SW480 (cell line): ENCODE measurements at regions not wholly inside any gene's neighbourhood (a gene's known extent, or its start where the extent isn't known, plus 50 kb on each side); places are given as distances from the start of the nearest gene placed in this dataset.
A peak's percentile ranks its signal among the peaks of the same experiment; 100 is the strongest.

Experiments
- DNase-seq: peaks from one replicate; pipeline ENCODE4 v3.0.0-alpha.2; 2016; ENCODE audit warnings: low spot score

GRCh38 chr2:238581126-238581525, 154.4 kb downstream of the ASB1 start:
- DNase-seq: no peak

DNA sequence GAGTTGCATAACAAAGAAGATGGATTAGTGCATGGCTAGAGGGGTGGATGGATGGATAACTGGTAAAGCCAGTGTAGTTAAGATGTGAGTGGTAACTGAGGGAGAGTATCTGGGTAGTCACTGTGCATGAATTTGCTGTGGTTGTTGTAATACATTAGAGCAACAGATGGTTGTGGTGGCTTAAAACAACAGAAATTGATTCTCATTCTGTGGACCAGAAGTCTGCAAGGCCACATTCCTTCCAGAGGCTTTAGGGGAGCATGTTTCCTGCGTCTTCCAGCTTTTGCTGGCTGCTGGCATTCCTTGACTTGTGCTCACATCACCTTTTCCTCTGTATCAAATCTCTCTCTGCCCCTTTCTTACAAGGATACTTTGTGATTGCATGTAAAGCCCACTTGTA, 155.4 kb downstream of the ASB1 start:
- DNase-seq: no peak

DNA sequence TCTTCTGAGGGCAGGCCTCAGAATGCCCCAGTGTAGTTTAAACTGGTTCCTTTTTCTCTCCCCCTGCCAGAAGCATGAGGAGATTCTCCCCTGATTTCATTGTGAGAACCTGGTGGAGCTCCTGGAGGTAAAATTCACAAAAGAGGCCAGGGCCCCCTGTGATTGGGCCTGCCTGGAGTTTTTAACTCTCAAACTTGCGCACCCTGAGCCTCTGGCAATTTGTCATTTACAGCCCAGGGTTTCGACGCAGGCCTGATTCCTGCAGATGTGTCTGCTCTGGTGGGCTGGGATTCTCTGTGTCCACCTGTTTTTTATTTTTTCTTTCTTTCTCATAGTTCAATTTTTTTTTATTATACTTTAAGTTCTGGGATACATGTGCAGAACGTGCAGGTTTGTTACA, 157.9 kb downstream of the ASB1 start:
- no peak for DNase-seq

DNA sequence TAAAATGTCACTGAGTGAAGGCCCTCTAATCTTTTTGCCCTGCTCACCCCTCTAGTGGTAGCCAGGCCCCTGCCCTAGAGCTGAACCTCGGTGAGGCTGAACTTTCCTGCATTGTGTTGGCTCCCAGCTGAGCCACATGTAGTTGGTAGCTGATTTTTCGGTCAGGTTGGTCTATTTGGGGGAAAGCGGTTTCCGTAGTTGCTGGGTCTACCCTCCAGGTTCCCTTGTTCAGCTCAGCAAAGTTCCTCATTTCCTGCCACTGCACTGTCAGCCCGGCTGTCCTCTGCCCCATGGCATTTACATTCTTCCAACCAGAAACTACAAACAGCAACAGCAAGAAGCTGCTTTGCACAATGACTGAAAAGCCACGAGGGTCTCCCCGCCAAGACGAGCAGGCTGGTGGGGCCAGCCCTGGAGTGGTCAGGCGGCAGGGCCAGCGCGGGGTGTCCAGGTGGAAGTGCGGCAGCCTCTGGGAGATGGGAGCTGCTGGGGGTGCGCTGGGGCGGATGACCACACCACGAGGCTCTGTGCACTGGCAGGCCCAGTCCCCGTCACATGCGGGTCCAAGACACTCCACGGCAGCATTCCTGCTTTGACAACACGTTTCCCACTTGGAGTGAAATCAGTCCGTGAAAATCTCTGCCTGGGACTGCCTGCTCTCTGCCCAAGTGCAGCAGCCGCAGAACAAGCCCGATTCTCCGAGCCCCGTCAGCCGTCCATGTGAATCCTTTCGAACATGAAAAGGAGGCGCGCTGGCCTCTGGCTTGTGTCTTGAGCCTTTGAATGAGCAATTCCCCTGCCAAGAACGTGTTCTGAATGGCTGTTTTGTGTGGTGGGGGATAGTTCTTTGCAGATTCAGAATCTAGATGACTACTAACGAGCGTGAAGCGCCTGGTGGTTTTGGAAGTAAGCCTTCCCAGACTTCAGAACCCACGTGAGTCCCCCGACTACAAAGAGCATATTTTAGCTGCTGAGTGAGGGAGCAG, 159.4 kb downstream of the ASB1 start:
- DNase-seq: no peak

GRCh38 chr2:238586931-238587775, 160.4 kb downstream of the ASB1 start:
- DNase-seq: no peak

DNA sequence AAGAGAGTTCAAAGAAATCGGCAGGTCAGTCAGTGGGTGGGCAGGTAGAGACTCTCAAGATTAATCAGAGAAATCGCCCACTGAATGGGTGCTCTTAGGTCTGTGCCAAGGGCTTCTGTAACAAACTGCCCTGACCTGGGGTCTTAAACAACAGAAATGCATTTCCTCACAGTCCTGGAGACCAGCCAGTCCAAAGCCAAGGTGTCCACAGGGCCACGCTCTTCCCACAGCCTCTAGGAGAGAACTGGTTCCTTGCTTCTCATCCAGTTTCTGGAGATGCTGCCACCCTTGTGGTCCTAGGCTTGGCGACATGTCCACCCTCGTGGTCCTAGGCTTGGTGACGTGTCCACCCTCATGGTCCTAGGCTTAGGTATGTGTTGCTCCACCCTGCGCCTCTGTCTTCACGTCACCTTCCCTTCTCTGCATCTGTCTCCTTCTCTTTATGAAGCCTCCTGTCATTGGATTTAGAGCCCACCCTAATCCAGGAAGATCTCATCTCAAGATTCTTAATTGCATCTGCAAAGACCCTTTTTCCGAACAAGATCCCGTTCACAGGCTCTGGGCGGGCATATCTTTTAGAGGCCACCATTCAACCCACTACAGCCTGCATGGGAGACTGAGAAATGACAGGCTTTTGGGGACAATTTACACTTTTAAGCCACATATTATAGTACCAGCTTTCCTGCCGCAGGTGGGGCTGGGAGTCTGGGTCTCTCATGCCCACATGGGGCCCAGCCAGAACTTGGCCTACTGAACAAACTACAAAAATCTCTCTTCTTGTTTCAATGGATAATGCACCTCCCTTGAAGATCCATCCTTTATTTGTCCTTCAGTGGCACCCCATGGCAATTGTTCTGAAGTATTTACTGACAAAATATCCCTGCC, 161.3 kb downstream of the ASB1 start:
- DNase-seq: no peak

GRCh38 chr2:238589591-238590460, 163.1 kb downstream of the ASB1 start:
- no peak for DNase-seq

GRCh38 chr2:238591732-238592131, 165.0 kb downstream of the ASB1 start:
- no peak for DNase-seq

DNA sequence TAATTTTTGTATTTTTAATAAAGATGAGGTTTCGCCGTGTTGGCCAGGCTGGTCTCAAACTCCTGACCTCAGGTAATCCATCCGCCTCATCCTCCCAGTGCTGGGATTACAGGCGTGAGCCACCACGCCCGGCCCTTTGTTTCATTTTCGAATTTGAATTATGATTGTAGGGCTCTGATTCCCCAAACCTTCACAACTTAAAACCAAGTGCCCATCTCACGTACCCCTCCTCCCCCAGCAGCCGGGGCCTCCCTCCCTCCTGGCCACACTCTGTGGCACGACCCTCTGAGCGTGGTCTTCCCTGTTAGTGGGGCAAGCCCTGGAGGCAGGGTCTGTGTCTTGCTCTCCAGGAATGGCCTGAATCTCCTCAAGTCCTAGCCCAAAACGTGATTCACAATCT, 166.5 kb downstream of the ASB1 start:
- no peak for DNase-seq

DNA sequence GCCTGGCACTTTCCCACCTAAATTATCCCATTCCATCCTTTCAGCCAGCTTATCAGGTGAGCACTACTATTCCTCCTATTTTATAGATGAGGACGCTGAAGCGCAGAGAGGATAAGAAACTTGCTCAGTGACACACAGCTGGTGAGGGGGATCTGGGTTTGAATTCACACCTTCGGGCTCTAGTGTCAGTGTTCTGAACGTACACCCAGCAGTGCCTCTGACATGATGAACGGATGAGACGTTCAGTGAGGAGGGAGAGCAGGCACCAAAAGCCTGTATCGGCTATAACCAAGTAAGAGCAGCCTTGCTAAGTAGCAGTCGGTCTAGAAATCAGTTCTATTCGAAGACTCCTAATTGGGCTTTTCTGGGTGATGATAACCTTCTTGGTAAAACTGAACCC, 167.0 kb downstream of the ASB1 start:
- no peak for DNase-seq

DNA sequence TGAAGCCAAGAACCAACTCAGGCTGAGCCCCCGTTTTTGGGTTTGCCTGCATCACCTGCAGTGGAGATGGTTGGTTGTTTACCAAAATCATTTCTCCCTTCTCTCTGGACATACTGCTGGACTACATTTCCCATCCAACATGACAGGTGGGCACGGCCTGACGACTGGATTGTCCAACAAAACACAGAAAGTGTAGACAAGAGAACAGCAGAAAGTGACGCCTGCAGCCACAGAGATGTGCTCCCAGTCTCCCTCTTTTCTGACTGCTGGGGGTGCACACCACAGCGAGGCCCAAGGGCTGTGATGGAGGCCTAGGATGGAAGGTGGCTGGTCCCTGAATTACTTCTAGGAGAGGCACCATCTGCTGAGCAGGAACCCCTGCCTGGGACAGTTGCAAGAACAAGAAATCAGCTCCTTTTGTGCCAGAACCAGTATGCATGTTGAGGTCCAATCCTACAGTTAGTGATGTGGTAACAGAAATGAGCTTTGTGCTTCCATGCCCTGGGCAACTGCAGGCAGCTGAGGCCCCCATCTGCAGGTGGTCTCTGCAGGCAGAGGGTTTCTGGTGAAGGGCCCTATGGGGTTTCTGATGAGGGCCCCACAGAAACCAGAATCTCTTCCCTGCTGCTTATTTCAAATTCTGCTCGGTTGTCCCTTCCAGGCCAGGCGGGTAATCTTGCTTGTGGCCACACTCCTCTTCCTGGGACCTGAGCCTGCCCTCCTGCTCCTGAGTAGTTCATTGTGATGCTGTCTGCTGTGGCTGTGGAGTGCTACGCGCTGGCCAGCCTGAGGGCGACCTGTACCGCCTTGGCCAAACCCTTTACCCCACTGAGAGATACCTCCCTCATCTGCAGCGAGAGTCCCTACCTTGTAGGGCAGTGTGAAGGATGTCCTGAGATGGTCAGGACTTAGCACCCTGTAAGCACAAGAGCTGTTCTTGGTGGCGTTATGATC, 168.3 kb downstream of the ASB1 start:
- no peak for DNase-seq

- DNase-seq: no peak
Measured at GRCh38 chr2:238595750-238596570, 169.2 kb downstream of the ASB1 start.

- DNase-seq: peak; percentile 91
Measured at GRCh38 chr2:238596571-238597551, 170.1 kb downstream of the ASB1 start.

GRCh38 chr2:238597638-238598528, 171.2 kb downstream of the ASB1 start:
- DNase-seq: no peak

DNA sequence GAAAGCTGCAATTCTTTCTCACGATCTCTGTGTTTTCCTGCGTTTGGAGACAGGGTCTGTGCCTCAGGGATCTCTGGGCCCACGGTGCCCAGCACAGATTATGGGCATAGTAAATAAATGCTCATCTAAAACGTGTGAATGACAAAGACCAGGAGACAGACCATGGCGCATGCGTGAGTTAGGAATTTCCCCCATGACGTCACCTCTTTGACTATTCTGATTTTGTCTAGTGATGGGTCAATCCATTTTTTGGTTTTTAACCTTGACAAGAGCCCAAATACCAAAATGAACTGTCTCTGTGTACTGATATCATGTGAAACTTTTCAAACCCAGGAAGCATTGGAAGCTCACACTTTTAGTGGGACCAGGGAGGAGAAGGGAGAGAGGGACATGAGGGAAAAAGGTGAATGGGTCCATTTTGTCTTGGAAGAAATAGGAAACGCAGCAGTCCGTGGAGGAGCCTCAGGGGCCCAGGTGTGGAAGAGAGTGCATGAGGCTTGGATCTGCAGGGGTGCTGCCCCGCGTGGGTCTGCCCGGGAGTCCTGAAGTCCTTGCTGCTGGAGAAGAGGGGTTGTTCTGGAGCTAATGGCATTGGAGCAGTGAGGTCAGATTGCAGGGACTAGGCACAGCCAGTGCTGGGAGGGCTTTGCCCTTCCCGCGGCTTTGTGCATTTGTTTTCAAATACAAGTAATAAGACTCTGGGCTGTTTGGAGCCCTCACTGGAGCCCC, 172.2 kb downstream of the ASB1 start:
- no peak for DNase-seq
